ENCODE measurements at regions not wholly inside any gene's neighbourhood (a gene's known extent, or its start where the extent isn't known, plus 50 kb on each side); places are given as distances from the start of the nearest gene placed in this dataset.

GRCh38 chr5:152151940-152152339, 227.3 kb upstream of the GLRA1 start:
- ATAC-seq = no peak
- DNase-seq = no peak
- TF ChIP-seq CTCF (IDR thresholded peaks at IDR 0.05) (no peak), POLR2A (IDR thresholded peaks at IDR 0.05) (no peak)
- Histone ChIP-seq H3K27me3 (no peaks in the 10 kb centered on the region), H3K4me1 (no peaks in the 10 kb centered on the region), H3K36me3 (no peaks in the 10 kb centered on the region), H3K9me3 (no peaks in the 10 kb centered on the region), H3K4me3 (no peak overlapping the region), H3K27ac (no peak overlapping the region)
- 48% methylated on average over 3 of the region's 3 CpGs for WGBS (ENCODE audit: insufficient coverage, low coverage, low lambda C conversion rate, missing lambda C conversion rate)
- intact Hi-C loops (cut with DNase I) = no loop called here

GRCh38 chr5:152151113-152151512, 226.5 kb upstream of the GLRA1 start:
- H3K4me1 ChIP-seq = no peaks in the 10 kb centered on the region
- no peak overlapping the region for H3K4me3 ChIP-seq
- H3K27ac ChIP-seq = no peak overlapping the region
- no peak for DNase-seq
- intact Hi-C loops (cut with DNase I) = no loop called here
- WGBS (ENCODE audit: insufficient coverage, low coverage, low lambda C conversion rate, missing lambda C conversion rate) = 82% methylated on average over 1 of the region's 4 CpGs
- H3K36me3 ChIP-seq = no peaks in the 10 kb centered on the region
- no peaks in the 10 kb centered on the region for H3K27me3 ChIP-seq
- no peaks in the 10 kb centered on the region for H3K9me3 ChIP-seq
- TF ChIP-seq POLR2A (IDR thresholded peaks at IDR 0.05) (no peak), CTCF (IDR thresholded peaks at IDR 0.05) (no peak)
- ATAC-seq = no peak

GRCh38 chr5:152147286-152147685, 222.6 kb upstream of the GLRA1 start:
- no peak for ATAC-seq
- intact Hi-C loops (cut with DNase I) = loop anchor here in 1 of 2 donors (10.0 kb wide), 1 partner anchor 322 kb away; no protein-coding TSS in a partner anchor

GRCh38 chr5:152146566-152146965, 221.9 kb upstream of the GLRA1 start:
- TF ChIP-seq CTCF (IDR thresholded peaks at IDR 0.05) (no peak), POLR2A (IDR thresholded peaks at IDR 0.05) (no peak)
- Histone ChIP-seq H3K4me3 (no peak overlapping the region), H3K4me1 (no peaks in the 10 kb centered on the region), H3K36me3 (no peaks in the 10 kb centered on the region), H3K27ac (no peak overlapping the region), H3K27me3 (no peaks in the 10 kb centered on the region), H3K9me3 (no peaks in the 10 kb centered on the region)
- DNase-seq = no peak
- intact Hi-C loops (cut with DNase I) = loop anchor here in 1 of 2 donors (10.0 kb wide), 1 partner anchor 322 kb away; no protein-coding TSS in a partner anchor
- no peak for ATAC-seq
- 48% methylated on average over 6 of the region's 8 CpGs for WGBS (ENCODE audit: insufficient coverage, low coverage, low lambda C conversion rate, missing lambda C conversion rate)

More at GRCh38 chr5:152147286-152147685, 222.6 kb upstream of the GLRA1 start:
- Histone ChIP-seq H3K36me3 (no peaks in the 10 kb centered on the region), H3K9me3 (no peaks in the 10 kb centered on the region), H3K27ac (no peak overlapping the region), H3K27me3 (no peaks in the 10 kb centered on the region), H3K4me3 (no peak overlapping the region), H3K4me1 (no peaks in the 10 kb centered on the region)
- DNase-seq = no peak
- TF ChIP-seq POLR2A (IDR thresholded peaks at IDR 0.05) (no peak), CTCF (IDR thresholded peaks at IDR 0.05) (no peak)

- intact Hi-C loops (cut with DNase I) = loop anchor here in 1 of 2 donors (10.0 kb wide), 1 partner anchor 320 kb away; no protein-coding TSS in a partner anchor
- H3K4me1 ChIP-seq = no peaks in the 10 kb centered on the region
- no peaks in the 10 kb centered on the region for H3K27me3 ChIP-seq
- H3K4me3 ChIP-seq = no peak overlapping the region
- 14% methylated on average over 2 of the region's 2 CpGs for WGBS (ENCODE audit: insufficient coverage, low coverage, low lambda C conversion rate, missing lambda C conversion rate)
- H3K27ac ChIP-seq = no peak overlapping the region
- DNase-seq = no peak
- no peak for ATAC-seq
- H3K9me3 ChIP-seq = no peaks in the 10 kb centered on the region
- TF ChIP-seq POLR2A (IDR thresholded peaks at IDR 0.05) = no peak
- no peak for TF ChIP-seq CTCF (IDR thresholded peaks at IDR 0.05)
- no peaks in the 10 kb centered on the region for H3K36me3 ChIP-seq
Measured at GRCh38 chr5:152144556-152144955, 219.9 kb upstream of the GLRA1 start.

All from right lobe of liver (tissue), 6 donors.